ENCODE measurements at regions not wholly inside any gene's neighbourhood (a gene's known extent, or its start where the extent isn't known, plus 50 kb on each side); places are given as distances from the start of the nearest gene placed in this dataset.

GRCh38 chr14:105978618-105979295 lies 452.4 kb downstream of the TMEM121 start:
- H3K9me3 ChIP-seq (ENCODE audit: insufficient read depth in 2 of 2, low read depth in 1 of 2, low read length in 1 of 2): peaks cover 54 to 92% of the 10 kb centered on the region in 2 experiments
- TF ChIP-seq FOSL1 (IDR thresholded peaks at IDR 0.05; ENCODE audit: insufficient read depth, low read depth, low read length) (no peak), BRCA1 (IDR thresholded peaks at IDR 0.05; ENCODE audit: low read depth, low read length) (no peak), CBX5 (IDR thresholded peaks at IDR 0.05; ENCODE audit: low read depth, low read length) (no peak), TAF1 (IDR thresholded peaks at IDR 0.05; ENCODE audit: low read depth, low read length) (no peak), SP2 (IDR thresholded peaks at IDR 0.05; ENCODE audit: low read length) (no peak), MAFK (IDR thresholded peaks at IDR 0.05; ENCODE audit: low read depth, low read length) (no peak)
- no peak overlapping the region for H3K56ac ChIP-seq (replicated peaks; ENCODE audit: insufficient read length, low read depth, low read length)
- no peak overlapping the region for H3K18ac ChIP-seq (ENCODE audit: extremely low read depth, low read length)
- H4K20me1 ChIP-seq (replicated peaks in 1 of 2; ENCODE audit: control insufficient read depth in 1 of 2, insufficient read depth in 2 of 2, low read length in 2 of 2): no peaks in the 10 kb centered on the region
- no peak overlapping the region for H3K4me3 ChIP-seq (ENCODE audit: extremely low read depth in 1 of 4, insufficient read depth in 2 of 4, low read depth in 3 of 4, low read length in 4 of 4)
- no peak overlapping the region for H2AK5ac ChIP-seq (ENCODE audit: low read depth, low read length)
- no peak overlapping the region for H2BK12ac ChIP-seq (ENCODE audit: low read depth, low read length)
- POLR2A ChIA-PET (ENCODE audit: partially characterized antibody): no interaction called here
- no peaks in the 10 kb centered on the region for H3K79me2 ChIP-seq (ENCODE audit: control insufficient read depth in 1 of 2, insufficient read depth in 2 of 2, low read length in 2 of 2)
- no peak overlapping the region for H4K8ac ChIP-seq (ENCODE audit: extremely low read depth, insufficient read depth, low read length)
- CTCF ChIA-PET (ENCODE audit: partially characterized antibody): no interaction called here
- H2AFZ ChIP-seq (ENCODE audit: low read length): no peak overlapping the region
- H3K9ac ChIP-seq (replicated peaks in 1 of 4; ENCODE audit: extremely low read depth in 1 of 4, low read depth in 3 of 4, low read length in 3 of 4): no peak overlapping the region
- no peak overlapping the region for H3K14ac ChIP-seq (ENCODE audit: insufficient read length)
- H3K4me2 ChIP-seq (ENCODE audit: insufficient read depth in 1 of 2, low read depth in 2 of 2, low read length in 2 of 2): no peak overlapping the region
- no peaks in the 10 kb centered on the region for H3K23me2 ChIP-seq (ENCODE audit: low read depth, low read length)
- WGBS, 2 experiments (ENCODE audit: extremely low coverage in 1 of 2, insufficient coverage in 1 of 2, insufficient read length in 1 of 2, insufficient replicate concordance in 2 of 2, low coverage in 1 of 2, low lambda C conversion rate in 2 of 2, missing lambda C conversion rate in 1 of 2): 90% methylated on average over 26 of the region's 26 CpGs; no CpG with 5 or more reads in 1 of the 2 experiments
- H2BK120ac ChIP-seq (replicated peaks; ENCODE audit: low read depth, low read length): no peak overlapping the region
- H4K91ac ChIP-seq (replicated peaks; ENCODE audit: insufficient read length, low read length): no peak overlapping the region
- DNase-seq (ENCODE audit: low read depth in 1 of 2, low spot score in 2 of 2): no peak
- no peaks in the 10 kb centered on the region for H3K79me1 ChIP-seq (ENCODE audit: low read depth, low read length)
- no peak overlapping the region for H3K27ac ChIP-seq (ENCODE audit: low read depth, low read length)
- H3K36me3 ChIP-seq (ENCODE audit: control insufficient read depth in 2 of 4, insufficient read depth in 4 of 4, low read length in 3 of 4): no peaks in the 10 kb centered on the region
- no peak for FAIRE-seq
- H2BK15ac ChIP-seq (ENCODE audit: low read length): no peak overlapping the region
- H2BK20ac ChIP-seq (ENCODE audit: low read length): no peak overlapping the region
- H3K27me3 ChIP-seq (replicated peaks in 1 of 4; ENCODE audit: control insufficient read depth in 3 of 4, extremely low read depth in 1 of 4, insufficient read depth in 3 of 4, low read length in 3 of 4): no peaks in the 10 kb centered on the region
- H4K5ac ChIP-seq (ENCODE audit: insufficient read length, low read depth, low read length): no peak overlapping the region
- no peak overlapping the region for H3K23ac ChIP-seq (ENCODE audit: insufficient read length)
- no peak overlapping the region for H2BK5ac ChIP-seq (ENCODE audit: low read depth, low read length)
- no peak overlapping the region for H3K4ac ChIP-seq (replicated peaks; ENCODE audit: insufficient read length, low read depth, low read length)
- H3K4me1 ChIP-seq (replicated peaks in 1 of 4; ENCODE audit: control insufficient read depth in 3 of 4, insufficient read depth in 4 of 4, low read length in 3 of 4): no peaks in the 10 kb centered on the region

Data from H1 (cell line).